ENCODE measurements at regions not wholly inside any gene's neighbourhood (a gene's known extent, or its start where the extent isn't known, plus 50 kb on each side); places are given as distances from the start of the nearest gene placed in this dataset.

DNA sequence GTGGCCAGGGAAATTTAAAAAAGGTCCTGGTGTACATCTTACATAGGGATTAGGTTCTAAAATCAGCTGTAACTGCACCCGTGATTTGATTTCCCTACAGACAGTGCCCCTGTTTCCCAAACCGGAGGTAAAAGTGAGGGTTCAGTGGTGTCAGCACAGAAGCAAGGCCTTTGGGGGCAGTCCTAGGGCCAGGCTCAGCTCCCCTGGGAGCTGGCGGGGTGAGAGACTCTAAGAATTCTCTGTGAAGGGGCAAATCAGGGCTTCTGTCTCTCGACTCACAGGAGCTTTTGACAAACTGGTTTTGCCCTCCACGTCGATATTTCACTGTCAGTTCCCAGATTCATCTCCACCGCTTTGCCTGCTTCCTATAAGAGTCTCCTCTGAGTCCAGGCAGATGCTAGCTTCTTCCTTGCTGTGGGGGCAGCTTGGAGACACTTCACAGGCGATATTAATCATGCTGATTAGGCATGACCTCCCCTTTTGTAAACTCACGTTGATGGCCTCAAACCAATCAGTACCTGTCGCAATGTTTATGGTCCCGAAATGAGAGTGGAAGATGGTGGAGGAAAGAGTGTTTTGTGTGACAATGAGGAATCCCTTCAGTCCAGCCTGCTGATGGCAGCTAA lies 234.2 kb upstream of the TOX3 start:
- TF ChIP-seq, protein P1, sequence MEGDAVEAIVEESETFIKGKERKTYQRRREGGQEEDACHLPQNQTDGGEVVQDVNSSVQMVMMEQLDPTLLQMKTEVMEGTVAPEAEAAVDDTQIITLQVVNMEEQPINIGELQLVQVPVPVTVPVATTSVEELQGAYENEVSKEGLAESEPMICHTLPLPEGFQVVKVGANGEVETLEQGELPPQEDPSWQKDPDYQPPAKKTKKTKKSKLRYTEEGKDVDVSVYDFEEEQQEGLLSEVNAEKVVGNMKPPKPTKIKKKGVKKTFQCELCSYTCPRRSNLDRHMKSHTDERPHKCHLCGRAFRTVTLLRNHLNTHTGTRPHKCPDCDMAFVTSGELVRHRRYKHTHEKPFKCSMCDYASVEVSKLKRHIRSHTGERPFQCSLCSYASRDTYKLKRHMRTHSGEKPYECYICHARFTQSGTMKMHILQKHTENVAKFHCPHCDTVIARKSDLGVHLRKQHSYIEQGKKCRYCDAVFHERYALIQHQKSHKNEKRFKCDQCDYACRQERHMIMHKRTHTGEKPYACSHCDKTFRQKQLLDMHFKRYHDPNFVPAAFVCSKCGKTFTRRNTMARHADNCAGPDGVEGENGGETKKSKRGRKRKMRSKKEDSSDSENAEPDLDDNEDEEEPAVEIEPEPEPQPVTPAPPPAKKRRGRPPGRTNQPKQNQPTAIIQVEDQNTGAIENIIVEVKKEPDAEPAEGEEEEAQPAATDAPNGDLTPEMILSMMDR (IDR thresholded peaks at IDR 0.05), result no peak
- TF ChIP-seq ZNF121 (CRISPR knock-in tag; IDR thresholded peaks at IDR 0.05) (no peak), GABPB1 (CRISPR knock-in tag; IDR thresholded peaks at IDR 0.05) (no peak), ZNF416 (CRISPR knock-in tag; IDR thresholded peaks at IDR 0.05) (no peak), ETV6 (CRISPR knock-in tag; IDR thresholded peaks at IDR 0.05) (no peak), ZNF138 (CRISPR knock-in tag; conservative IDR thresholded peaks at IDR 0.05) (no peak)
- TF ChIP-seq, protein P2, sequence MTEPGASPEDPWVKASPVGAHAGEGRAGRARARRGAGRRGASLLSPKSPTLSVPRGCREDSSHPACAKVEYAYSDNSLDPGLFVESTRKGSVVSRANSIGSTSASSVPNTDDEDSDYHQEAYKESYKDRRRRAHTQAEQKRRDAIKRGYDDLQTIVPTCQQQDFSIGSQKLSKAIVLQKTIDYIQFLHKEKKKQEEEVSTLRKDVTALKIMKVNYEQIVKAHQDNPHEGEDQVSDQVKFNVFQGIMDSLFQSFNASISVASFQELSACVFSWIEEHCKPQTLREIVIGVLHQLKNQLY (CRISPR knock-in tag; IDR thresholded peaks at IDR 0.05), result no peak
- TF ChIP-seq, protein P3, sequence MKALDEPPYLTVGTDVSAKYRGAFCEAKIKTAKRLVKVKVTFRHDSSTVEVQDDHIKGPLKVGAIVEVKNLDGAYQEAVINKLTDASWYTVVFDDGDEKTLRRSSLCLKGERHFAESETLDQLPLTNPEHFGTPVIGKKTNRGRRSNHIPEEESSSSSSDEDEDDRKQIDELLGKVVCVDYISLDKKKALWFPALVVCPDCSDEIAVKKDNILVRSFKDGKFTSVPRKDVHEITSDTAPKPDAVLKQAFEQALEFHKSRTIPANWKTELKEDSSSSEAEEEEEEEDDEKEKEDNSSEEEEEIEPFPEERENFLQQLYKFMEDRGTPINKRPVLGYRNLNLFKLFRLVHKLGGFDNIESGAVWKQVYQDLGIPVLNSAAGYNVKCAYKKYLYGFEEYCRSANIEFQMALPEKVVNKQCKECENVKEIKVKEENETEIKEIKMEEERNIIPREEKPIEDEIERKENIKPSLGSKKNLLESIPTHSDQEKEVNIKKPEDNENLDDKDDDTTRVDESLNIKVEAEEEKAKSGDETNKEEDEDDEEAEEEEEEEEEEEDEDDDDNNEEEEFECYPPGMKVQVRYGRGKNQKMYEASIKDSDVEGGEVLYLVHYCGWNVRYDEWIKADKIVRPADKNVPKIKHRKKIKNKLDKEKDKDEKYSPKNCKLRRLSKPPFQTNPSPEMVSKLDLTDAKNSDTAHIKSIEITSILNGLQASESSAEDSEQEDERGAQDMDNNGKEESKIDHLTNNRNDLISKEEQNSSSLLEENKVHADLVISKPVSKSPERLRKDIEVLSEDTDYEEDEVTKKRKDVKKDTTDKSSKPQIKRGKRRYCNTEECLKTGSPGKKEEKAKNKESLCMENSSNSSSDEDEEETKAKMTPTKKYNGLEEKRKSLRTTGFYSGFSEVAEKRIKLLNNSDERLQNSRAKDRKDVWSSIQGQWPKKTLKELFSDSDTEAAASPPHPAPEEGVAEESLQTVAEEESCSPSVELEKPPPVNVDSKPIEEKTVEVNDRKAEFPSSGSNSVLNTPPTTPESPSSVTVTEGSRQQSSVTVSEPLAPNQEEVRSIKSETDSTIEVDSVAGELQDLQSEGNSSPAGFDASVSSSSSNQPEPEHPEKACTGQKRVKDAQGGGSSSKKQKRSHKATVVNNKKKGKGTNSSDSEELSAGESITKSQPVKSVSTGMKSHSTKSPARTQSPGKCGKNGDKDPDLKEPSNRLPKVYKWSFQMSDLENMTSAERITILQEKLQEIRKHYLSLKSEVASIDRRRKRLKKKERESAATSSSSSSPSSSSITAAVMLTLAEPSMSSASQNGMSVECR (CRISPR knock-in tag; IDR thresholded peaks at IDR 0.05; ENCODE audit: borderline replicate concordance), result no peak

All from WTC11 (cell line).